H1 (cell line): ENCODE measurements at regions not wholly inside any gene's neighbourhood (a gene's known extent, or its start where the extent isn't known, plus 50 kb on each side); places are given as distances from the start of the nearest gene placed in this dataset.

Experiments used
- CTCF ChIA-PET: fragments of 300-600 bp; sonication (Branson Sonifier 250); formaldehyde crosslinking; loops from one replicate; lab custom pipeline; 2021; ENCODE audit not compliant: partially characterized antibody; lab: Charles Lee
- POLR2A ChIA-PET: fragments of 300-600 bp; sonication (Branson Sonifier 250); formaldehyde crosslinking; loops from one replicate; lab custom pipeline; 2021; ENCODE audit warnings: inconsistent platforms; ENCODE audit not compliant: partially characterized antibody; lab: Charles Lee
- DNase-seq, 2 experiments: peaks; one replicate each; pipeline versions ENCODE4 v3.0.0 to v3.0.0-alpha.2; 2010 to 2022; ENCODE audit warnings: low spot score in 2 of 2, low read depth in 1 of 2, mixed read lengths in 1 of 2
- FAIRE-seq: peaks from 2 replicates; lab custom pipeline; 2011; peaks lifted over from hg19 to GRCh38; lab: Jason Lieb, UNC
- H2AFZ ChIP-seq: 2 replicates; pipeline ENCODE4 v1.8.1; 2012; ENCODE audit warnings: low read length, inconsistent platforms
- H2AK5ac ChIP-seq: 2 replicates; pipeline ENCODE4 v1.6.1; 2013; ENCODE audit warnings: low read depth, low read length
- H2BK120ac ChIP-seq: replicated peaks from 2 replicates; pipeline ENCODE3; 2013; ENCODE audit warnings: low read depth, low read length, inconsistent platforms
- H2BK12ac ChIP-seq: 2 replicates; pipeline ENCODE4 v1.6.1; 2013; ENCODE audit warnings: low read depth, low read length
- H2BK15ac ChIP-seq: 2 replicates; pipeline ENCODE4 v1.6.1; 2013; ENCODE audit warnings: low read length
- H2BK20ac ChIP-seq: 2 replicates; pipeline ENCODE4 v1.6.1; 2013; ENCODE audit warnings: low read length
- H2BK5ac ChIP-seq: 2 replicates; pipeline ENCODE4 v1.6.1; 2013; ENCODE audit warnings: low read depth, low read length
- H3K14ac ChIP-seq: 2 replicates; pipeline ENCODE4 v1.6.1; 2013; ENCODE audit warnings: inconsistent platforms; ENCODE audit not compliant: insufficient read length
- H3K18ac ChIP-seq: 2 replicates; pipeline ENCODE4 v1.6.1; 2013; ENCODE audit warnings: low read length; ENCODE audit errors: extremely low read depth
- H3K23ac ChIP-seq: 2 replicates; pipeline ENCODE4 v1.6.1; 2013; ENCODE audit warnings: inconsistent platforms; ENCODE audit not compliant: insufficient read length
- H3K23me2 ChIP-seq: 2 replicates; pipeline ENCODE4 v1.6.1; 2013; ENCODE audit warnings: low read depth, low read length
- H3K27ac ChIP-seq: 2 replicates; pipeline ENCODE4 v1.6.1; 2011; ENCODE audit warnings: low read depth, low read length, inconsistent platforms
- H3K27me3 ChIP-seq, 4 experiments: replicated peaks in 1 of 4; 1 replicate in 1 of 4; 2 replicates in 3 of 4; pipeline versions ENCODE4 v1.6.1 to v1.8.1; 2011 to 2013; ENCODE audit warnings: low read length in 3 of 4, mild to moderate bottlenecking in 3 of 4, inconsistent platforms in 2 of 4, mixed read lengths in 2 of 4, moderate library complexity in 1 of 4; ENCODE audit not compliant: control insufficient read depth in 3 of 4, insufficient read depth in 3 of 4; ENCODE audit errors: extremely low read depth in 1 of 4
- H3K36me3 ChIP-seq, 4 experiments: 2 replicates each; pipeline versions ENCODE4 v1.6.1 to v1.8.1; 2011 to 2013; ENCODE audit warnings: mild to moderate bottlenecking in 4 of 4, low read length in 3 of 4, moderate library complexity in 2 of 4, control low read depth in 1 of 4, inconsistent platforms in 1 of 4; ENCODE audit not compliant: insufficient read depth in 4 of 4, control insufficient read depth in 2 of 4
- H3K4ac ChIP-seq: replicated peaks from 2 replicates; pipeline ENCODE3; 2013; ENCODE audit warnings: low read length, low read depth, mixed read lengths, inconsistent platforms; ENCODE audit not compliant: insufficient read length
- H3K4me1 ChIP-seq, 4 experiments: replicated peaks in 1 of 4; 1 replicate in 1 of 4; 2 replicates in 3 of 4; pipeline versions ENCODE4 v1.6.1 to v1.8.1; 2011 to 2013; ENCODE audit warnings: low read length in 3 of 4, inconsistent platforms in 2 of 4, mixed read lengths in 1 of 4; ENCODE audit not compliant: insufficient read depth in 4 of 4, control insufficient read depth in 3 of 4
- H3K4me2 ChIP-seq, 2 experiments: 2 replicates each; pipeline versions ENCODE4 v1.6.1 to v1.8.1; 2011 to 2013; ENCODE audit warnings: low read depth in 2 of 2, low read length in 2 of 2, control low read depth in 1 of 2, inconsistent platforms in 1 of 2, mild to moderate bottlenecking in 1 of 2; ENCODE audit not compliant: insufficient read depth in 1 of 2
- H3K4me3 ChIP-seq, 4 experiments: fragments of 200-600, 300-600 bp in 1 of 4; sonication (generic), shearing (Covaris generic), sonication (Bioruptor Twin) in 1 of 4; 2 replicates each; pipeline versions ENCODE4 v1.5.1 to v1.8.1; 2011 to 2016; ENCODE audit warnings: low read length in 4 of 4, low read depth in 3 of 4, control low read depth in 2 of 4, inconsistent platforms in 2 of 4, mild to moderate bottlenecking in 2 of 4, mixed read lengths in 1 of 4, moderate library complexity in 1 of 4; ENCODE audit not compliant: insufficient read depth in 2 of 4; ENCODE audit errors: extremely low read depth in 1 of 4
- H3K56ac ChIP-seq: replicated peaks from 2 replicates; pipeline ENCODE3; 2013; ENCODE audit warnings: low read depth, mild to moderate bottlenecking, mixed read lengths, low read length, inconsistent platforms; ENCODE audit not compliant: insufficient read length
- H3K79me1 ChIP-seq: 2 replicates; pipeline ENCODE4 v1.6.1; 2013; ENCODE audit warnings: low read depth, low read length, control low read depth
- H3K79me2 ChIP-seq, 2 experiments: 2 replicates each; pipeline versions ENCODE4 v1.6.1 to v1.8.1; 2012 to 2013; ENCODE audit warnings: low read length in 2 of 2, mild to moderate bottlenecking in 2 of 2, inconsistent platforms in 1 of 2; ENCODE audit not compliant: insufficient read depth in 2 of 2, control insufficient read depth in 1 of 2
- H3K9ac ChIP-seq, 4 experiments: replicated peaks in 1 of 4; 1 replicate in 1 of 4; 2 replicates in 3 of 4; pipeline versions ENCODE4 v1.6.1 to v1.8.1; 2011 to 2013; ENCODE audit warnings: low read depth in 3 of 4, low read length in 3 of 4, control low read depth in 2 of 4, mild to moderate bottlenecking in 2 of 4, moderate library complexity in 2 of 4, inconsistent platforms in 1 of 4; ENCODE audit errors: extremely low read depth in 1 of 4
- H3K9me3 ChIP-seq, 2 experiments: 2 replicates each; pipeline versions ENCODE4 v1.6.1 to v1.8.1; 2012 to 2013; ENCODE audit warnings: mild to moderate bottlenecking in 2 of 2, moderate library complexity in 2 of 2, control low read depth in 1 of 2, inconsistent platforms in 1 of 2, low read depth in 1 of 2, low read length in 1 of 2, mixed read lengths in 1 of 2; ENCODE audit not compliant: insufficient read depth in 2 of 2
- H4K20me1 ChIP-seq, 2 experiments: replicated peaks in 1 of 2; 2 replicates each; pipeline versions ENCODE3 to v1.8.1; 2011 to 2013; ENCODE audit warnings: inconsistent platforms in 2 of 2, low read length in 2 of 2, mild to moderate bottlenecking in 1 of 2; ENCODE audit not compliant: insufficient read depth in 2 of 2, control insufficient read depth in 1 of 2
- H4K5ac ChIP-seq: 2 replicates; pipeline ENCODE4 v1.6.1; 2013; ENCODE audit warnings: low read length, low read depth, mixed read lengths, inconsistent platforms; ENCODE audit not compliant: insufficient read length
- H4K8ac ChIP-seq: 2 replicates; pipeline ENCODE4 v1.8.0; 2013; ENCODE audit warnings: mild to moderate bottlenecking, moderate library complexity, low read length, inconsistent platforms; ENCODE audit not compliant: insufficient read depth; ENCODE audit errors: extremely low read depth
- H4K91ac ChIP-seq: replicated peaks from 2 replicates; pipeline ENCODE3; 2013; ENCODE audit warnings: low read length, mixed read lengths, inconsistent platforms; ENCODE audit not compliant: insufficient read length
- ATF3 ChIP-seq: IDR thresholded peaks from 2 replicates; pipeline ENCODE4 v1.6.1; 2011; ENCODE audit warnings: low read depth, mild to moderate bottlenecking, low read length; ENCODE audit not compliant: insufficient read depth
- BACH1 ChIP-seq: IDR thresholded peaks from 2 replicates; pipeline ENCODE4 v1.6.1; 2012; ENCODE audit warnings: low read length, improper control_type of control experiment
- CEBPB ChIP-seq: IDR thresholded peaks from 2 replicates; pipeline ENCODE4 v1.6.1; 2012; ENCODE audit warnings: low read depth, low read length
- CTBP2 ChIP-seq: IDR thresholded peaks from 2 replicates; pipeline ENCODE4 v1.7.0; 2011; ENCODE audit warnings: borderline replicate concordance, mild to moderate bottlenecking, moderate library complexity, mixed read lengths, low read length; ENCODE audit not compliant: insufficient read depth, insufficient read length
- E2F6 ChIP-seq: IDR thresholded peaks from 2 replicates; pipeline ENCODE4 v1.6.1; 2012; ENCODE audit warnings: inconsistent platforms
- EGR1 ChIP-seq: IDR thresholded peaks from 2 replicates; pipeline ENCODE4 v1.6.1; 2011; ENCODE audit warnings: low read depth, low read length, borderline replicate concordance
- EP300 ChIP-seq, 2 experiments: IDR thresholded peaks; 1 replicate in 1 of 2; 2 replicates in 1 of 2; pipeline ENCODE4 v1.6.1; 2011 to 2012; ENCODE audit warnings: low read depth in 2 of 2, low read length in 2 of 2, mild to moderate bottlenecking in 2 of 2, borderline replicate concordance in 1 of 2, inconsistent platforms in 1 of 2, moderate library complexity in 1 of 2
- TAF1 ChIP-seq: IDR thresholded peaks from 2 replicates; pipeline ENCODE4 v1.6.1; 2011; ENCODE audit warnings: mild to moderate bottlenecking, low read depth, low read length

GRCh38 chr18:71939483-71939882, 604.7 kb downstream of the CBLN2 start:
- FAIRE-seq: no peak
- POLR2A ChIA-PET: no interaction called here

More at GRCh38 chr18:71939483-71939882, 604.7 kb downstream of the CBLN2 start:
- Histone ChIP-seq H2AFZ (no peak overlapping the region), H3K4ac (no peak overlapping the region), H3K18ac (no peak overlapping the region), H2BK15ac (no peak overlapping the region), H3K4me2 (no peak overlapping the region), H3K79me1 (no peaks in the 10 kb centered on the region), H3K9ac (no peak overlapping the region), H3K4me3 (no peak overlapping the region), H2BK120ac (no peak overlapping the region), H4K8ac (no peak overlapping the region), H3K79me2 (no peaks in the 10 kb centered on the region), H3K23me2 (no peaks in the 10 kb centered on the region), H3K27me3 (no peaks in the 10 kb centered on the region), H4K5ac (no peak overlapping the region), H4K20me1 (no peaks in the 10 kb centered on the region), H3K56ac (no peak overlapping the region), H2BK12ac (no peak overlapping the region), H2AK5ac (no peak overlapping the region), H3K23ac (no peak overlapping the region), H4K91ac (no peak overlapping the region), H3K4me1 (no peaks in the 10 kb centered on the region), H2BK5ac (no peak overlapping the region), H3K9me3 (peaks cover 15 to 29% of the 10 kb centered on the region in 2 experiments), H3K36me3 (no peaks in the 10 kb centered on the region), H3K14ac (no peak overlapping the region), H2BK20ac (no peak overlapping the region), H3K27ac (no peak overlapping the region)
- no peak for TF ChIP-seq EP300 (IDR thresholded peaks at IDR 0.05; ENCODE audit: borderline replicate concordance in 1 of 2, low read depth in 2 of 2, low read length in 2 of 2)
- TF ChIP-seq EGR1: no peak
- TF ChIP-seq TAF1: no peak
- no peak for TF ChIP-seq CEBPB
- TF ChIP-seq ATF3: no peak
- TF ChIP-seq CTBP2: no peak
- TF ChIP-seq BACH1: no peak
- no peak for TF ChIP-seq E2F6
- CTCF ChIA-PET: no interaction called here
- no peak for DNase-seq
